ENCODE measurements at regions not wholly inside any gene's neighbourhood (a gene's known extent, or its start where the extent isn't known, plus 50 kb on each side); places are given as distances from the start of the nearest gene placed in this dataset.

GRCh38 chr2:41909584-41909983, 138.2 kb upstream of the PKDCC start:
- TF ChIP-seq CTCF (conservative IDR thresholded peaks at IDR 0.05) (no peak), ZFX (IDR thresholded peaks at IDR 0.05) (no peak)
- H3K27ac ChIP-seq = no peak overlapping the region

- TF ChIP-seq ZFX (IDR thresholded peaks at IDR 0.05) (no peak), CTCF (conservative IDR thresholded peaks at IDR 0.05) (no peak)
- no peak overlapping the region for H3K27ac ChIP-seq
Observed at GRCh38 chr2:41910126-41910525, 137.7 kb upstream of the PKDCC start.

- H3K27ac ChIP-seq = no peak overlapping the region
- TF ChIP-seq CTCF (conservative IDR thresholded peaks at IDR 0.05) (no peak), ZFX (IDR thresholded peaks at IDR 0.05) (no peak)
Observed at GRCh38 chr2:41911033-41911432, 136.8 kb upstream of the PKDCC start.

GRCh38 chr2:41912337-41912736, 135.5 kb upstream of the PKDCC start:
- TF ChIP-seq ZFX (IDR thresholded peaks at IDR 0.05) (no peak), CTCF (conservative IDR thresholded peaks at IDR 0.05) (no peak)
- H3K27ac ChIP-seq = no peak overlapping the region

- TF ChIP-seq ZFX (IDR thresholded peaks at IDR 0.05) (no peak), CTCF (conservative IDR thresholded peaks at IDR 0.05) (no peak)
- no peak overlapping the region for H3K27ac ChIP-seq
Observed at GRCh38 chr2:41912776-41913175, 135.0 kb upstream of the PKDCC start.

GRCh38 chr2:41913311-41913710, 134.5 kb upstream of the PKDCC start:
- TF ChIP-seq ZFX (IDR thresholded peaks at IDR 0.05) = no peak
- TF ChIP-seq CTCF (conservative IDR thresholded peaks at IDR 0.05) = no peak
- no peak overlapping the region for H3K27ac ChIP-seq

GRCh38 chr2:41913921-41914609, 133.8 kb upstream of the PKDCC start:
- TF ChIP-seq ZFX (IDR thresholded peaks at IDR 0.05) = no peak
- no peak for TF ChIP-seq CTCF (conservative IDR thresholded peaks at IDR 0.05)
- H3K27ac ChIP-seq = no peak overlapping the region
